ENCODE measurements at regions not wholly inside any gene's neighbourhood (a gene's known extent, or its start where the extent isn't known, plus 50 kb on each side); places are given as distances from the start of the nearest gene placed in this dataset.

- DNase-seq (ENCODE audit: low spot score): no peak
- TF ChIP-seq CTCF (IDR thresholded peaks at IDR 0.05; ENCODE audit: unreplicated experiment): no peak
- Mint-ChIP-seq H3K27me3 (ENCODE audit: unreplicated experiment) (peaks cover 1% of the 10 kb centered on the region), H3K4me1 (ENCODE audit: unreplicated experiment) (no peaks in the 10 kb centered on the region), H3K27ac (ENCODE audit: unreplicated experiment) (no peak overlapping the region), H3K9me3 (ENCODE audit: unreplicated experiment) (no peaks in the 10 kb centered on the region), H3K4me3 (ENCODE audit: unreplicated experiment) (no peak overlapping the region), H3K36me3 (ENCODE audit: low read depth, unreplicated experiment) (no peaks in the 10 kb centered on the region)
Observed at GRCh38 chr5:25029004-25029403, 384.2 kb upstream of the CDH10 start.

- Mint-ChIP-seq H3K4me1 (ENCODE audit: unreplicated experiment) (no peaks in the 10 kb centered on the region), H3K9me3 (ENCODE audit: unreplicated experiment) (no peaks in the 10 kb centered on the region), H3K27me3 (ENCODE audit: unreplicated experiment) (peaks cover 1% of the 10 kb centered on the region), H3K27ac (ENCODE audit: unreplicated experiment) (no peak overlapping the region), H3K4me3 (ENCODE audit: unreplicated experiment) (no peak overlapping the region), H3K36me3 (ENCODE audit: low read depth, unreplicated experiment) (no peaks in the 10 kb centered on the region)
- no peak for DNase-seq (ENCODE audit: low spot score)
- TF ChIP-seq CTCF (IDR thresholded peaks at IDR 0.05; ENCODE audit: unreplicated experiment): no peak
Observed at GRCh38 chr5:25027526-25027925, 382.7 kb upstream of the CDH10 start.

- no peaks in the 10 kb centered on the region for H3K4me1 Mint-ChIP-seq (ENCODE audit: unreplicated experiment)
- H3K27ac Mint-ChIP-seq (ENCODE audit: unreplicated experiment): no peak overlapping the region
- H3K27me3 Mint-ChIP-seq (ENCODE audit: unreplicated experiment): peaks cover 1% of the 10 kb centered on the region
- no peak for DNase-seq (ENCODE audit: low spot score)
- no peaks in the 10 kb centered on the region for H3K9me3 Mint-ChIP-seq (ENCODE audit: unreplicated experiment)
- no peak overlapping the region for H3K4me3 Mint-ChIP-seq (ENCODE audit: unreplicated experiment)
- H3K36me3 Mint-ChIP-seq (ENCODE audit: low read depth, unreplicated experiment): no peaks in the 10 kb centered on the region
- TF ChIP-seq CTCF (IDR thresholded peaks at IDR 0.05; ENCODE audit: unreplicated experiment): no peak
Observed at GRCh38 chr5:25027061-25027460, 382.3 kb upstream of the CDH10 start.

- no peak for DNase-seq (ENCODE audit: low spot score)
- Mint-ChIP-seq H3K27me3 (ENCODE audit: unreplicated experiment) (peaks cover 1% of the 10 kb centered on the region), H3K4me3 (ENCODE audit: unreplicated experiment) (no peak overlapping the region)
Observed at GRCh38 chr5:25025831-25026230, 381.1 kb upstream of the CDH10 start.

GRCh38 chr5:25020454-25020853, 375.7 kb upstream of the CDH10 start:
- no peaks in the 10 kb centered on the region for H3K9me3 Mint-ChIP-seq (ENCODE audit: unreplicated experiment)
- no peak overlapping the region for H3K4me3 Mint-ChIP-seq (ENCODE audit: unreplicated experiment)
- DNase-seq (ENCODE audit: low spot score): no peak
- no peaks in the 10 kb centered on the region for H3K27me3 Mint-ChIP-seq (ENCODE audit: unreplicated experiment)
- H3K4me1 Mint-ChIP-seq (ENCODE audit: unreplicated experiment): no peaks in the 10 kb centered on the region
- no peak overlapping the region for H3K27ac Mint-ChIP-seq (ENCODE audit: unreplicated experiment)
- no peaks in the 10 kb centered on the region for H3K36me3 Mint-ChIP-seq (ENCODE audit: low read depth, unreplicated experiment)
- TF ChIP-seq CTCF (IDR thresholded peaks at IDR 0.05; ENCODE audit: unreplicated experiment): no peak

More at GRCh38 chr5:25025831-25026230, 381.1 kb upstream of the CDH10 start:
- no peak for TF ChIP-seq CTCF (IDR thresholded peaks at IDR 0.05; ENCODE audit: unreplicated experiment)
- Mint-ChIP-seq H3K36me3 (ENCODE audit: low read depth, unreplicated experiment) (no peaks in the 10 kb centered on the region), H3K4me1 (ENCODE audit: unreplicated experiment) (no peaks in the 10 kb centered on the region), H3K9me3 (ENCODE audit: unreplicated experiment) (no peaks in the 10 kb centered on the region), H3K27ac (ENCODE audit: unreplicated experiment) (no peak overlapping the region)
